ENCODE measurements at regions not wholly inside any gene's neighbourhood (a gene's known extent, or its start where the extent isn't known, plus 50 kb on each side); places are given as distances from the start of the nearest gene placed in this dataset.

DNA sequence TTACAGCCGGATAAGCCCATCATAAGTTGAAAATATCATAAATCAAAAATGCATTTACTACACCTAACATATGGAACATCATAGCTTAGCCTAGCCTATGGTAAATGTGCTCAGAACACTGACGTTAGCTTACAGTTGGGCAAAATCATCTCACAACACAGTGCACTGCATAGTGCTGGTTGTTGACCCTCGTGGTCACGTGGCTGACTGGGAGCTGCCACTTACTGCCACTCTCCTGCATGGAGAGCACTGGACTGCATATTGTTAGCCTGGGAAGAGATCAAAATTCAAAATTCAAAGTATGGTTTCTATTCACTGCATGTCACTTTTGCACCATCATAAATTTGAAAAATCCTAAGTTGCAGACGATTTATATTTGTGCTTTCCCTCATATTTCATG is 94.0 kb upstream of the CACNA2D3 start:
- DNase-seq (no peak), ATAC-seq (no peak)
- intact Hi-C loops (cut with micrococcal nuclease): no loop called here

GRCh38 chr3:54026543-54026942 is 95.8 kb upstream of the CACNA2D3 start:
- ATAC-seq (no peak), DNase-seq (no peak)
- intact Hi-C loops (cut with micrococcal nuclease): no loop called here

- ATAC-seq: no peak
- intact Hi-C loops (cut with micrococcal nuclease): no loop called here
- no peak for DNase-seq
Observed at GRCh38 chr3:54021071-54021470, 101.3 kb upstream of the CACNA2D3 start.

DNA sequence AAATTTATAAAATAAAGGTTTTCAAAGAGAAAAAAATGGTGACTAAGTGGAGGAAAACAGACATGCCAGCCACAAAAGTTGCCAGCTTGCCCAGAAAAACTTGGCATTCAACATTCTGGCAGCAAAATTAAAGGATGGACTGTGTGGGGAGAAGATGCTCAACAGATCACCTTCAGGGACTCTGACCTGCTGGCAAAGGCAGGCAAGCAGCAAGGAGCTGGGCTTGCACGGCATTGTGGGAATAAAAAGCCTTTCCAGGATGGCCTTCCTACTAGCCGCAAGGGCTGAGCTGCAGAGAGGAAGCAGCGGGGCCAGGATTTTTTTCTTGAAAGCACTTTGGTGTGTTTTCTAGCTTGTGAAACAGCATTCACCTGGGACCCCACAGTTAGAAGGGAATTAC is 101.9 kb upstream of the CACNA2D3 start:
- DNase-seq (no peak), ATAC-seq (no peak)
- intact Hi-C loops (cut with micrococcal nuclease): no loop called here

GRCh38 chr3:54014067-54014466 is 108.3 kb upstream of the CACNA2D3 start:
- ATAC-seq (peak; percentile 51), DNase-seq (no peak)
- intact Hi-C loops (cut with micrococcal nuclease): no loop called here

DNA sequence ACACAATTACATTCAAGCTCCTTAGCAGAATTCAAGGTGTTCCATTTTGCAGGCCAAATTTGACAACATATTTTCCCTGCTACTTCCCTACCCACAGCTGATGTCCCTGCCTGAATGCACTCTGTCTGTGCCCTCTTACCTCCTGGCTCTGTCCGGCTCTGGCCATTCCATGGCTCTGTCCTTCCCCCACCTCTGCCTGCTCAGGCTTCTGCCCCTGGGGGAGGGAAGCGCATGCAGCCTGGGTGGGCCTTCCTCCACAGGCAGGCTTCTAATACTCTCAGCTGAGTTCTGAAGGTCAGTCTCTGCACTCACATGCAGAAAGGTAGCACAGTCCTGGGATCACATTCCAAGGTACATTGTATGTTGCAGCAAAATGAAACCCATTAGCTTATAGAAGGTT is 113.6 kb upstream of the CACNA2D3 start:
- intact Hi-C loops (cut with micrococcal nuclease): no loop called here

GRCh38 chr3:54008099-54008498 is 114.3 kb upstream of the CACNA2D3 start:
- intact Hi-C loops (cut with micrococcal nuclease): no loop called here
- ATAC-seq: no peak

More for the DNA sequence above, 113.6 kb upstream of the CACNA2D3 start:
- DNase-seq (no peak), ATAC-seq (no peak)

GRCh38 chr3:54004335-54004734 is 112.7 kb upstream of the SELENOK start:
- no peak for DNase-seq
- intact Hi-C loops (cut with micrococcal nuclease): no loop called here
- ATAC-seq: no peak

More at GRCh38 chr3:54008099-54008498, 114.3 kb upstream of the CACNA2D3 start:
- no peak for DNase-seq

- no peak for ATAC-seq
- no peak for DNase-seq
- intact Hi-C loops (cut with micrococcal nuclease): no loop called here
Observed at GRCh38 chr3:54003136-54003535, 111.5 kb upstream of the SELENOK start.

- DNase-seq (no peak), ATAC-seq (no peak)
- intact Hi-C loops (cut with micrococcal nuclease): no loop called here
Observed at GRCh38 chr3:53999725-54000124, 108.1 kb upstream of the SELENOK start.

GRCh38 chr3:53998980-53999379 is 107.3 kb upstream of the SELENOK start:
- DNase-seq (peak; percentile 56), ATAC-seq (peak; percentile 89)
- intact Hi-C loops (cut with micrococcal nuclease): no loop called here

- ATAC-seq (no peak), DNase-seq (no peak)
- intact Hi-C loops (cut with micrococcal nuclease): no loop called here
Observed at GRCh38 chr3:53997476-53997875, 105.8 kb upstream of the SELENOK start.

- intact Hi-C loops (cut with micrococcal nuclease): no loop called here
- ATAC-seq (no peak), DNase-seq (no peak)
Observed at GRCh38 chr3:53996141-53996874, 104.6 kb upstream of the SELENOK start.

GRCh38 chr3:53994986-53995603 is 103.4 kb upstream of the SELENOK start:
- ATAC-seq (peak; percentile 74), DNase-seq (no peak)
- intact Hi-C loops (cut with micrococcal nuclease): no loop called here

GRCh38 chr3:53991240-53991639 is 99.6 kb upstream of the SELENOK start:
- ATAC-seq (no peak), DNase-seq (no peak)
- intact Hi-C loops (cut with micrococcal nuclease): no loop called here

GRCh38 chr3:53989946-53990345 is 98.3 kb upstream of the SELENOK start:
- intact Hi-C loops (cut with micrococcal nuclease): no loop called here
- ATAC-seq (no peak), DNase-seq (no peak)

GRCh38 chr3:53989451-53989850 is 97.8 kb upstream of the SELENOK start:
- no peak for DNase-seq
- ATAC-seq: no peak
- intact Hi-C loops (cut with micrococcal nuclease): no loop called here

DNA sequence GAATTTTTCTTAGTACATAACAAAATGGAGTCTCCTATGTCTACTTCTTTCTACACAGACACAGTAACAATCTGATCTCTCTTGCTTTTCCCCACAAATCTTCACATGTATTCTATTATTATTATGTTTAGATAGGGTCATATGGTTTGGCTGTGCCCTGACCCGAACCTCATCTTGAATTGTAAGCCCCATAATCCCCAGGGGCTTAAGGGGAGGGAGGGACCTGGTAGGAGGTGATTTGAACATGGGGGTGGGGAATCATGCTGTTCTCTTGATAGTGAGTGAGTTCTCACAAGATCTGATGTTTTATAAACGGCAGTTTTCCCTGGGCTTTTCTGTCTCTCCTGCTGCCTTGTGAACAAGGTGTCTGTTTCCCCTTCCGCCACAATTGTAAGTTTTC is 86.7 kb upstream of the SELENOK start:
- intact Hi-C loops (cut with micrococcal nuclease): no loop called here
- DNase-seq: no peak
- ATAC-seq: no peak

GRCh38 chr3:53975382-53975781 is 83.7 kb upstream of the SELENOK start:
- DNase-seq (no peak), ATAC-seq (no peak)
- intact Hi-C loops (cut with micrococcal nuclease): no loop called here

DNA sequence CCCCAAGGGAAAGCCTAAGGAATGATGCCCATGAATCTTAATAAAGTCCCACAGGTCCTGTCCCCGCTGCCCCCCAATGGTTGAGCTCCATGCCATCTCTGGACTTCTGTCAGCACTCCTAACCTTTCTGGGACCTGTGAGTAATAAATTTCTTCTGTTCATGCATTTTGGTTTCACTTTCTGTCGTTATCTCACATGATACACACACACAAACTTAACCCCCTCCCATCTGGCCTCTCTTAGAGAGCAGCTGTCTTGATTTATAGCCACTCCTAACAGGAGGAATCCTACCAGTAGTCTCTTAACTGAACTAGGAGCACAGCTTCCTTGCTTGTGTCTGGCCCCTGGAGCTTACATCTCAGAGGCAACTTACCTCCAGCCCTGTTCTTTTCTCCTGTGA is 82.7 kb upstream of the SELENOK start:
- ATAC-seq (no peak), DNase-seq (no peak)
- intact Hi-C loops (cut with micrococcal nuclease): no loop called here

DNA sequence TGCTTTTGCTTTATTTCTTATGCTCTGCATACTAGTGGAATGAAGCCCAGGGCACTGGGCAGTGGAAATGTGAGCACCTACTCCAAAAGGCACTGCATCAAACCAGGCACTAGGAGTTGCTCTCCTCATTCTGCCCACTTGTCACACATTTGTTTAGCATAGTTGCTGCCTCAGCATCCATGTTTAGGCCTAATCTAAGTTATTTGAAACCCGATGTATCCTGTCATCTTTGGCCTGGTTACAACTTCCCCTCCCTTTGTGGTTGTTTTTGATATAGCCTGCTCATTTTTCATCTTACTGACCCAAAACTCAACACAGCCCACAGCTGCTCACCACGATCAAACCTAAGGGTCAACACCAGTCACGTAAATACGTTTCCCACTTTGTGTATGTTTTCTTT is 82.2 kb upstream of the SELENOK start:
- no peak for DNase-seq
- intact Hi-C loops (cut with micrococcal nuclease): no loop called here
- no peak for ATAC-seq

All from left ventricle myocardium superior (tissue), 1 donor.